ENCODE measurements at regions not wholly inside any gene's neighbourhood (a gene's known extent, or its start where the extent isn't known, plus 50 kb on each side); places are given as distances from the start of the nearest gene placed in this dataset.

GRCh38 chr6:115838763-115839401, 221.8 kb downstream of the FRK start:
- peak; percentile 96 for ATAC-seq
- intact Hi-C loops (cut with micrococcal nuclease) = no loop called here
- Histone ChIP-seq H3K4me2 (ENCODE audit: low read length) (no peak overlapping the region), H3K79me2 (ENCODE audit: insufficient read depth, low read length) (no peaks in the 10 kb centered on the region), H3K4me3 (replicated peaks in 1 of 2; ENCODE audit: low read depth in 1 of 2, low read length in 2 of 2) (no peak overlapping the region), H3K27ac (ENCODE audit: low read depth, low read length) (no peak overlapping the region), H4K20me1 (ENCODE audit: insufficient read depth) (no peaks in the 10 kb centered on the region), H3K9me2 (ENCODE audit: insufficient read depth) (no peaks in the 10 kb centered on the region), H2AFZ (ENCODE audit: low read depth, low read length, poor library complexity, severe bottlenecking) (no peak overlapping the region), H3K9me3 (ENCODE audit: control insufficient read depth in 1 of 2, insufficient read depth in 1 of 2, low read depth in 1 of 2, low read length in 2 of 2) (no peaks in the 10 kb centered on the region; a peak in 1 of 4 replicates), H3K9ac (ENCODE audit: low read length) (no peak overlapping the region), H3K36me3 (ENCODE audit: control insufficient read depth in 1 of 2, insufficient read depth in 2 of 2, low read length in 2 of 2) (no peaks in the 10 kb centered on the region), H3K4me1 (ENCODE audit: control insufficient read depth in 1 of 2, insufficient read depth in 2 of 2, low read length in 2 of 2) (no peaks in the 10 kb centered on the region), H3K27me3 (ENCODE audit: insufficient read depth, low read length) (0 out of 2 replicates have a peak, but pooled peaks cover 4% of the 10 kb centered on the region)
- ChIA-PET CTCF (interaction anchor here (0.5 to 1.2 kb wide), 4 partner anchors 14 to 30 kb away, joined by 3 to 6 read pairs (median 4); no protein-coding TSS in a partner anchor), POLR2A (no interaction called here), RAD21 (ENCODE audit: low non-redundant PET in 1 of 2, low total read pairs in 2 of 2, uncharacterized antibody in 2 of 2, unreplicated experiment in 2 of 2) (no interaction called here)
- DNase-seq (ENCODE audit: low read depth, low spot score) = peak; percentile 55
- peak; percentile 23 to 78 (median 67); a peak in 4 of 6 replicates for TF ChIP-seq CTCF (IDR thresholded peaks at IDR 0.05 in 2 of 3, conservative IDR thresholded peaks at IDR 0.05 in 1 of 3; ENCODE audit: borderline replicate concordance in 1 of 3, insufficient read depth in 1 of 3, low read depth in 2 of 3, low read length in 2 of 3)
- 0 out of 2 replicates have a peak, but pooled peaks have one; percentile 20 for TF ChIP-seq CBX3 (IDR thresholded peaks at IDR 0.05; ENCODE audit: low read depth)
- no peak for TF ChIP-seq MAX (IDR thresholded peaks at IDR 0.05)
- no TSS peak for BruUV-seq (replicated peaks)

GRCh38 chr6:115838216-115838615, 222.5 kb downstream of the FRK start:
- POLR2A ChIA-PET = no interaction called here
- H3K27me3 ChIP-seq (ENCODE audit: insufficient read depth, low read length) = 0 out of 2 replicates have a peak, but pooled peaks cover 4% of the 10 kb centered on the region
- no peaks in the 10 kb centered on the region; a peak in 1 of 4 replicates for H3K9me3 ChIP-seq (ENCODE audit: control insufficient read depth in 1 of 2, insufficient read depth in 1 of 2, low read depth in 1 of 2, low read length in 2 of 2)
- H3K4me1 ChIP-seq (ENCODE audit: control insufficient read depth in 1 of 2, insufficient read depth in 2 of 2, low read length in 2 of 2) = no peaks in the 10 kb centered on the region
- no TSS peak for BruUV-seq (replicated peaks)
- intact Hi-C loops (cut with micrococcal nuclease) = no loop called here
- H3K4me3 ChIP-seq (replicated peaks in 1 of 2; ENCODE audit: low read depth in 1 of 2, low read length in 2 of 2) = no peak overlapping the region
- no peak overlapping the region for H2AFZ ChIP-seq (ENCODE audit: low read depth, low read length, poor library complexity, severe bottlenecking)
- no peak for ATAC-seq
- H3K4me2 ChIP-seq (ENCODE audit: low read length) = no peak overlapping the region
- H3K36me3 ChIP-seq (ENCODE audit: control insufficient read depth in 1 of 2, insufficient read depth in 2 of 2, low read length in 2 of 2) = no peaks in the 10 kb centered on the region
- H3K9ac ChIP-seq (ENCODE audit: low read length) = no peak overlapping the region
- no peaks in the 10 kb centered on the region for H3K9me2 ChIP-seq (ENCODE audit: insufficient read depth)
- H3K79me2 ChIP-seq (ENCODE audit: insufficient read depth, low read length) = no peaks in the 10 kb centered on the region
- CTCF ChIA-PET = interaction anchor here (0.5 to 1.2 kb wide), 4 partner anchors 13 to 31 kb away, joined by 3 to 6 read pairs (median 4); no protein-coding TSS in a partner anchor
- DNase-seq (ENCODE audit: low read depth, low spot score) = no peak
- no peak overlapping the region for H3K27ac ChIP-seq (ENCODE audit: low read depth, low read length)
- RAD21 ChIA-PET (ENCODE audit: low non-redundant PET in 1 of 2, low total read pairs in 2 of 2, uncharacterized antibody in 2 of 2, unreplicated experiment in 2 of 2) = no interaction called here
- H4K20me1 ChIP-seq (ENCODE audit: insufficient read depth) = no peaks in the 10 kb centered on the region
- TF ChIP-seq TCF7L2 (IDR thresholded peaks at IDR 0.05; ENCODE audit: borderline replicate concordance, extremely low read depth, insufficient read depth, insufficient read length) (no peak), RAD21 (IDR thresholded peaks at IDR 0.05; ENCODE audit: low read depth) (no peak), FOSL1 (IDR thresholded peaks at IDR 0.05; ENCODE audit: low read depth) (no peak), YY1 (IDR thresholded peaks at IDR 0.05; ENCODE audit: extremely low read depth, insufficient replicate concordance, low read depth, low read length) (no peak), EZH2phosphoT487 (IDR thresholded peaks at IDR 0.05; ENCODE audit: borderline replicate concordance) (no peak), REST (IDR thresholded peaks at IDR 0.05; ENCODE audit: low read depth) (no peak), ELF1 (IDR thresholded peaks at IDR 0.05; ENCODE audit: borderline replicate concordance, low read depth) (no peak), CBX3 (IDR thresholded peaks at IDR 0.05; ENCODE audit: low read depth) (no peak), SIN3A (IDR thresholded peaks at IDR 0.05; ENCODE audit: low read depth) (no peak), ZFX (IDR thresholded peaks at IDR 0.05) (no peak)
